ENCODE measurements at regions not wholly inside any gene's neighbourhood (a gene's known extent, or its start where the extent isn't known, plus 50 kb on each side); places are given as distances from the start of the nearest gene placed in this dataset.

DNA sequence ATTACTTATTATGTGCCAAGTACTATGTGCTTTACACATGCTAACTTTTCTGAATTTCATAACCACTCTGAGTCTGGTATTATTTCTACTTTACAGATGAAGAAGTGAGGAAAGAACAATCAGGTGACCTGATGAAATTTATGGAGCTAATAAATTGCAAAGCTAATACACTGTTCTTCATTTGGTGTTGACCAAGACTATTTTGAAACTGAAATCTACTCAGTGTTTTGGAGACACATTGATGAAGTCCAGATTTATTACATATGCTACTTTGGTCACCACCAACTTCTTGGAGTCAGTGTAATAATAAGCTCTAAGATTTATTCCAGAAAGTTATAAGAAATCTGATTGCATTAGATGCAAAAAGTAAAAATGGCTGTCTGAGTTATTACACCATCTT, 637.9 kb downstream of the FAT4 start:
- TF ChIP-seq, protein P1, sequence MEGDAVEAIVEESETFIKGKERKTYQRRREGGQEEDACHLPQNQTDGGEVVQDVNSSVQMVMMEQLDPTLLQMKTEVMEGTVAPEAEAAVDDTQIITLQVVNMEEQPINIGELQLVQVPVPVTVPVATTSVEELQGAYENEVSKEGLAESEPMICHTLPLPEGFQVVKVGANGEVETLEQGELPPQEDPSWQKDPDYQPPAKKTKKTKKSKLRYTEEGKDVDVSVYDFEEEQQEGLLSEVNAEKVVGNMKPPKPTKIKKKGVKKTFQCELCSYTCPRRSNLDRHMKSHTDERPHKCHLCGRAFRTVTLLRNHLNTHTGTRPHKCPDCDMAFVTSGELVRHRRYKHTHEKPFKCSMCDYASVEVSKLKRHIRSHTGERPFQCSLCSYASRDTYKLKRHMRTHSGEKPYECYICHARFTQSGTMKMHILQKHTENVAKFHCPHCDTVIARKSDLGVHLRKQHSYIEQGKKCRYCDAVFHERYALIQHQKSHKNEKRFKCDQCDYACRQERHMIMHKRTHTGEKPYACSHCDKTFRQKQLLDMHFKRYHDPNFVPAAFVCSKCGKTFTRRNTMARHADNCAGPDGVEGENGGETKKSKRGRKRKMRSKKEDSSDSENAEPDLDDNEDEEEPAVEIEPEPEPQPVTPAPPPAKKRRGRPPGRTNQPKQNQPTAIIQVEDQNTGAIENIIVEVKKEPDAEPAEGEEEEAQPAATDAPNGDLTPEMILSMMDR (IDR thresholded peaks at IDR 0.05; ENCODE audit: low read length) = no peak
- TF ChIP-seq EZH2phosphoT487 (IDR thresholded peaks at IDR 0.05; ENCODE audit: low read length) = no peak
